Activated CD4-positive, alpha-beta T cell treated with anti-CD3 and anti-CD28 coated beads for 36 hours (primary cell): ENCODE measurements at regions not wholly inside any gene's neighbourhood (a gene's known extent, or its start where the extent isn't known, plus 50 kb on each side); places are given as distances from the start of the nearest gene placed in this dataset.
A peak's percentile ranks its signal among the peaks of the same experiment; 100 is the strongest.

ENCODE experiments used
- ATAC-seq: fragments of 200-7000 bp; cut with Tn5 transposase; one replicate; pipeline ENCODE4 v1.10.0; 2021; ENCODE audit warnings: mild to moderate bottlenecking, moderate library complexity
- CTCF ChIA-PET: fragments of 350-600 bp; sonication (Branson Sonifier 250); formaldehyde crosslinking; loops from one replicate; lab custom pipeline; 2021; ENCODE audit warnings: antibody characterized with exemption; lab: Charles Lee
- POLR2A ChIA-PET: fragments of 350-600 bp; sonication (Branson Sonifier 250); formaldehyde crosslinking; loops from one replicate; lab custom pipeline; 2021; ENCODE audit warnings: antibody characterized with exemption, inconsistent platforms; lab: Charles Lee
- DNase-seq: peaks from one replicate; pipeline ENCODE4 v3.0.0-alpha.2; 2020
- H3K27ac Mint-ChIP-seq: one replicate; pipeline ENCODE4 v1.8.0; 2021; ENCODE audit warnings: mixed read lengths
- H3K27me3 Mint-ChIP-seq: one replicate; pipeline ENCODE4 v1.8.0; 2021; ENCODE audit warnings: mixed read lengths
- H3K36me3 Mint-ChIP-seq: one replicate; pipeline ENCODE4 v1.8.0; 2021; ENCODE audit warnings: low read depth, mixed read lengths
- H3K4me1 Mint-ChIP-seq: one replicate; pipeline ENCODE4 v1.8.0; 2021; ENCODE audit warnings: mixed read lengths
- H3K4me3 Mint-ChIP-seq: one replicate; pipeline ENCODE4 v1.8.0; 2021; ENCODE audit warnings: mild to moderate bottlenecking, moderate library complexity, mixed read lengths
- H3K9me3 Mint-ChIP-seq: one replicate; pipeline ENCODE4 v1.8.0; 2021; ENCODE audit warnings: low read depth, mixed read lengths
- intact Hi-C, 2 experiments: fragments of 100-400 bp; cut with DNase I in 1 of 2; cut with micrococcal nuclease in 1 of 2; formaldehyde crosslinking; loops; one replicate each; pipeline versions ENCODE4 v1.14.2 to v1.15.1; 2022 to 2024; cut with DNase I, micrococcal nuclease

DNA sequence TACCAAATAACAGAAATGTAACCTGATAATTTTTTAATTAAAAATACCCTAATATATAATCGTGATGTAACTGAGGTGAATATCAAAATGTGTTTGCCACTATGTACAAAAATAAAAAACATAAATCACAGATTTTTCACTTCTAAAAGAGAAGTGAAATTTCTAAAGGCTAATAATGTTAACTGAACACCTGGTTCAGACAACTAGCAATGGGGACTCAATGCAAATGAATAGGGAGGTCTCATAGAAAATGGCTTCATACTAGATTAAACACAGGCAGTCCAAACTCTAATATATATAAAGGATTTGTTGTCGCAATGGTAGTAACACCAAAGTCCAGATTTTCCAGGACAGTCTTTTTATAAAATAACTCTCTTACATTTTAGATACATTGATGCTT is 365.4 kb upstream of the ATP2B1 start:
- CTCF ChIA-PET = no interaction called here
- no peak for ATAC-seq
- intact Hi-C loops = no loop called here

GRCh38 chr12:90071996-90072395 is 363.4 kb upstream of the ATP2B1 start:
- no peak overlapping the region for H3K27ac Mint-ChIP-seq
- peaks cover 2% of the 10 kb centered on the region for H3K27me3 Mint-ChIP-seq
- ChIA-PET POLR2A (no interaction called here), CTCF (interaction anchor here (0.9 to 1.2 kb wide), 2 partner anchors 28 to 32 kb away, joined by 4 to 5 read pairs; no protein-coding TSS in a partner anchor)
- H3K4me1 Mint-ChIP-seq = peaks cover 15% of the 10 kb centered on the region
- intact Hi-C loops = no loop called here
- peaks cover 7% of the 10 kb centered on the region for H3K9me3 Mint-ChIP-seq
- H3K36me3 Mint-ChIP-seq = no peaks in the 10 kb centered on the region
- DNase-seq (no peak), ATAC-seq (no peak)
- H3K4me3 Mint-ChIP-seq = no peak overlapping the region

More for the DNA sequence above, 365.4 kb upstream of the ATP2B1 start:
- Mint-ChIP-seq H3K36me3 (no peaks in the 10 kb centered on the region), H3K27ac (no peak overlapping the region), H3K4me1 (peaks cover 29% of the 10 kb centered on the region), H3K4me3 (no peak overlapping the region), H3K27me3 (peaks cover 2% of the 10 kb centered on the region), H3K9me3 (peaks cover 7% of the 10 kb centered on the region)
- POLR2A ChIA-PET = no interaction called here
- DNase-seq = no peak

DNA sequence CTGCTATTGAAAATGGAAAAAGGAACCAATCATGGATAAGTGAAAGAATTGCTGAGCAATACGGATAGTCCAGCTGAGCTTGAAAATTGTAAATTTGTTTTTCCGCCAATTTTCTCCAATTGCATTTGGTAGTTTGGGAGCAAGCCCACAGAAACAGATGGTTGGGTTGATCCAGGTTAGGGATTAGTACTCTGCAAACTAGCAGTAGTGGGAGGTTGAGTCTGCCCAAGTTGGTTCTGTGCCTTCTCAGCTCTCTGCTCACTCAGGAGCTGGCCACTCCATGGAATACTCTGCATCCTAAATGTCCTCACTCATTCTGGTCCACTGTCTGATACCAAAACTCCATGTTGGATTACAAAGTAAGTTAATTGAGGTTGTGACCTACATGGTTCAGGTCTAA is 361.1 kb upstream of the ATP2B1 start:
- peaks cover 2% of the 10 kb centered on the region for H3K27me3 Mint-ChIP-seq
- DNase-seq = no peak
- POLR2A ChIA-PET = no interaction called here
- H3K4me1 Mint-ChIP-seq = peaks cover 5% of the 10 kb centered on the region
- no peak overlapping the region for H3K27ac Mint-ChIP-seq
- intact Hi-C loops = no loop called here
- CTCF ChIA-PET = no interaction called here
- ATAC-seq = no peak
- H3K36me3 Mint-ChIP-seq = no peaks in the 10 kb centered on the region
- no peak overlapping the region for H3K4me3 Mint-ChIP-seq
- H3K9me3 Mint-ChIP-seq = peaks cover 7% of the 10 kb centered on the region

- ChIA-PET POLR2A (no interaction called here), CTCF (interaction anchor here (1.1 kb wide), 1 partner anchor 21 kb away, joined by 4 read pairs; no protein-coding TSS in a partner anchor)
- Mint-ChIP-seq H3K36me3 (no peaks in the 10 kb centered on the region), H3K4me3 (no peak overlapping the region), H3K27ac (no peak overlapping the region), H3K27me3 (peaks cover 2% of the 10 kb centered on the region), H3K4me1 (peaks cover 5% of the 10 kb centered on the region), H3K9me3 (peaks cover 7% of the 10 kb centered on the region)
- no peak for DNase-seq
- intact Hi-C loops = no loop called here
- ATAC-seq = no peak
Observed at GRCh38 chr12:90067791-90068190, 359.2 kb upstream of the ATP2B1 start.

GRCh38 chr12:90064852-90065801 is 356.5 kb upstream of the ATP2B1 start:
- Mint-ChIP-seq H3K27me3 (no peaks in the 10 kb centered on the region), H3K9me3 (no peaks in the 10 kb centered on the region), H3K4me1 (peaks cover 5% of the 10 kb centered on the region), H3K36me3 (no peaks in the 10 kb centered on the region), H3K4me3 (no peak overlapping the region), H3K27ac (no peak overlapping the region)
- DNase-seq = no peak
- ATAC-seq = peak; percentile 16
- intact Hi-C loops = no loop called here
- CTCF ChIA-PET = interaction anchor here (1.0 kb wide), 1 partner anchor 12 kb away, joined by 3 read pairs; no protein-coding TSS in a partner anchor
- POLR2A ChIA-PET = no interaction called here

- Mint-ChIP-seq H3K36me3 (no peaks in the 10 kb centered on the region), H3K4me1 (peaks cover 5% of the 10 kb centered on the region), H3K4me3 (no peak overlapping the region), H3K27ac (no peak overlapping the region), H3K27me3 (no peaks in the 10 kb centered on the region), H3K9me3 (no peaks in the 10 kb centered on the region)
- intact Hi-C loops = no loop called here
- POLR2A ChIA-PET = no interaction called here
- CTCF ChIA-PET = no interaction called here
- DNase-seq = no peak
- no peak for ATAC-seq
Observed at GRCh38 chr12:90062799-90063198, 354.2 kb upstream of the ATP2B1 start.

DNA sequence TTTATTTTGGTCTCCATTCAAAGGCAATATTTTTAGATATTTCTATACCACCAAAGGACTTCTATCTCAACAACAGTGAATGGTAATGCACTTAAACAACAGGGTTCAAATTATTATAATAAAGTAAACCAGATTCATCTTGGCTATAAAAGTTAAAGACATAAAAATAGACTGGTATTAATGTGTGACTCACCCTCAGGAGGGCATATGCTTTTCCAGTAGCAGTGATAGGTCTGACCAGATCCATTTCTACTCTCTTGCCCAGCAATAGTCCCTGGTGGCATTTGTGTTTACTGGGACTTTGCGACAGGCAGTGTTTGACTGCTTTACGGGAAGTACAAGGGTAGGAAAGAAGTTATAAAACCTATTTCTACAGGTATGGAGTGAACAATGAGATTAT is 353.2 kb upstream of the ATP2B1 start:
- H3K27ac Mint-ChIP-seq = no peak overlapping the region
- H3K4me1 Mint-ChIP-seq = peaks cover 5% of the 10 kb centered on the region
- ChIA-PET CTCF (interaction anchor here (0.6 kb wide), 1 partner anchor 16 kb away, joined by 3 read pairs; no protein-coding TSS in a partner anchor), POLR2A (no interaction called here)
- intact Hi-C loops = no loop called here
- H3K9me3 Mint-ChIP-seq = no peaks in the 10 kb centered on the region
- no peak for ATAC-seq
- H3K36me3 Mint-ChIP-seq = no peaks in the 10 kb centered on the region
- no peak overlapping the region for H3K4me3 Mint-ChIP-seq
- no peaks in the 10 kb centered on the region for H3K27me3 Mint-ChIP-seq
- DNase-seq = no peak

- ChIA-PET POLR2A (no interaction called here), CTCF (interaction anchor here (0.5 kb wide), 1 partner anchor 27 kb away, joined by 3 read pairs; no protein-coding TSS in a partner anchor)
- ATAC-seq = no peak
- Mint-ChIP-seq H3K36me3 (no peaks in the 10 kb centered on the region), H3K4me3 (no peak overlapping the region), H3K27me3 (no peaks in the 10 kb centered on the region), H3K9me3 (no peaks in the 10 kb centered on the region), H3K4me1 (no peaks in the 10 kb centered on the region), H3K27ac (no peak overlapping the region)
- no peak for DNase-seq
- intact Hi-C loops = no loop called here
Observed at GRCh38 chr12:90060031-90060430, 351.4 kb upstream of the ATP2B1 start.

- no peaks in the 10 kb centered on the region for H3K27me3 Mint-ChIP-seq
- H3K4me3 Mint-ChIP-seq = no peak overlapping the region
- no peak for ATAC-seq
- H3K27ac Mint-ChIP-seq = no peak overlapping the region
- DNase-seq = no peak
- no peaks in the 10 kb centered on the region for H3K4me1 Mint-ChIP-seq
- POLR2A ChIA-PET = no interaction called here
- H3K36me3 Mint-ChIP-seq = no peaks in the 10 kb centered on the region
- CTCF ChIA-PET = no interaction called here
- intact Hi-C loops = no loop called here
- H3K9me3 Mint-ChIP-seq = no peaks in the 10 kb centered on the region
Observed at GRCh38 chr12:90058704-90059103, 350.1 kb upstream of the ATP2B1 start.

GRCh38 chr12:90055071-90055470 is 346.4 kb upstream of the ATP2B1 start:
- H3K4me3 Mint-ChIP-seq = no peak overlapping the region
- CTCF ChIA-PET = no interaction called here
- intact Hi-C loops = no loop called here
- DNase-seq (no peak), ATAC-seq (no peak)
- no peaks in the 10 kb centered on the region for H3K27me3 Mint-ChIP-seq
- H3K4me1 Mint-ChIP-seq = no peaks in the 10 kb centered on the region
- POLR2A ChIA-PET = no interaction called here
- H3K27ac Mint-ChIP-seq = no peak overlapping the region
- no peaks in the 10 kb centered on the region for H3K9me3 Mint-ChIP-seq
- H3K36me3 Mint-ChIP-seq = no peaks in the 10 kb centered on the region

GRCh38 chr12:90048918-90049317 is 340.3 kb upstream of the ATP2B1 start:
- ChIA-PET POLR2A (no interaction called here), CTCF (no interaction called here)
- Mint-ChIP-seq H3K36me3 (no peaks in the 10 kb centered on the region), H3K27me3 (no peaks in the 10 kb centered on the region), H3K9me3 (no peaks in the 10 kb centered on the region), H3K4me3 (no peak overlapping the region), H3K4me1 (peaks cover 2% of the 10 kb centered on the region), H3K27ac (no peak overlapping the region)
- ATAC-seq (no peak), DNase-seq (no peak)
- intact Hi-C loops = loop anchor here in 1 of 2 experiments (10.0 kb wide), 1 partner anchor 236 kb away; no protein-coding TSS in a partner anchor

- ChIA-PET CTCF (no interaction called here), POLR2A (no interaction called here)
- Mint-ChIP-seq H3K27me3 (no peaks in the 10 kb centered on the region), H3K36me3 (no peaks in the 10 kb centered on the region), H3K4me3 (no peak overlapping the region), H3K9me3 (no peaks in the 10 kb centered on the region), H3K4me1 (peaks cover 10% of the 10 kb centered on the region), H3K27ac (no peak overlapping the region)
- intact Hi-C loops = loop anchor here in 1 of 2 experiments (10.0 kb wide), 1 partner anchor 239 kb away; no protein-coding TSS in a partner anchor
- no peak for ATAC-seq
- no peak for DNase-seq
Observed at GRCh38 chr12:90045559-90045958, 336.9 kb upstream of the ATP2B1 start.
